ENCODE measurements at regions not wholly inside any gene's neighbourhood (a gene's known extent, or its start where the extent isn't known, plus 50 kb on each side); places are given as distances from the start of the nearest gene placed in this dataset.

DNA sequence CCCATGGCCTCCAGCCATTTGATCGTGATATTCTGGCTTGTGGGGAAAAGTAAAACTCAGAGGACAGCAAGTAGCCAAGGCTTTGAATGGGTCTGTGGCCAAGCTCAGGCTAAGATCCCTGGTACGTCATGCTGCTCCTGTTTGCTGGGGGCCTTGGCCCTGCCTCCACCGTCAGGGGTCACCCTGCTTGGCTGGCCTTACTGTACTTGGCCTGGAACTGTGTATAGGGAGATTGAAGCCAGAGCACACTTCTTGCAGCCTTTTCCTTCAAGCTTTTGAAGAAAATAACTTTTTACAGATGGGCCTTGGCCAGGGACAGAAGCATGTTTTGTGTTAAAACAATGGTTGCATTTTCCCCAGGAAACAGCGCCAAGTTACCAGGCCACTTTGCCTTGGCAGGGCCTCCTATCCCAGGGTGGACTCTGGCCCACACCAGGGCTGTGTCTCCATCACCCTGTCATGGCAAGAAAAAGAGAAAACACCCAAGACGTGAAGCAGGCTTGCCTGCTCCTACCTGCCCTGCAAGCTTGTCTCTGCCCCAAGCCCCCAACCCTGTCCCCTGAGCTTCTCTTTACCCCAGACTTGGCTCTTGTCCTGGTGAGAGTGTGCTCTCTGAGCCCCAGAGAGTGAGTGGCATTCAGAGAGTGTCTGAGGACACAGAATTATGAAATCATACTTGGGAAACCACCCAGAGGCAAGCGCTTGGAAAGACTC is 286.9 kb downstream of the GADD45G start:
- H3K27me3 ChIP-seq: peaks cover 5% of the 10 kb centered on the region
- no peak overlapping the region for H3K27ac ChIP-seq
- no peaks in the 10 kb centered on the region for H3K36me3 ChIP-seq
- no peaks in the 10 kb centered on the region for H3K4me1 ChIP-seq (ENCODE audit: control insufficient read depth in 1 of 2, insufficient read depth in 1 of 2, low read depth in 1 of 2, low read length in 1 of 2)
- TF ChIP-seq CTCF (IDR thresholded peaks at IDR 0.05): no peak
- no peaks in the 10 kb centered on the region for H3K9me3 ChIP-seq
- no peak overlapping the region for H3K4me3 ChIP-seq (ENCODE audit: low read depth in 1 of 2, low read length in 1 of 2)

GRCh38 chr9:89892920-89893319 is 288.1 kb downstream of the GADD45G start:
- Histone ChIP-seq H3K27ac (no peak overlapping the region), H3K4me1 (ENCODE audit: control insufficient read depth in 1 of 2, insufficient read depth in 1 of 2, low read depth in 1 of 2, low read length in 1 of 2) (no peaks in the 10 kb centered on the region), H3K9me3 (no peaks in the 10 kb centered on the region), H3K4me3 (ENCODE audit: low read depth in 1 of 2, low read length in 1 of 2) (no peak overlapping the region), H3K36me3 (no peaks in the 10 kb centered on the region), H3K27me3 (peaks cover 11% of the 10 kb centered on the region)
- no peak for TF ChIP-seq CTCF (IDR thresholded peaks at IDR 0.05)

DNA sequence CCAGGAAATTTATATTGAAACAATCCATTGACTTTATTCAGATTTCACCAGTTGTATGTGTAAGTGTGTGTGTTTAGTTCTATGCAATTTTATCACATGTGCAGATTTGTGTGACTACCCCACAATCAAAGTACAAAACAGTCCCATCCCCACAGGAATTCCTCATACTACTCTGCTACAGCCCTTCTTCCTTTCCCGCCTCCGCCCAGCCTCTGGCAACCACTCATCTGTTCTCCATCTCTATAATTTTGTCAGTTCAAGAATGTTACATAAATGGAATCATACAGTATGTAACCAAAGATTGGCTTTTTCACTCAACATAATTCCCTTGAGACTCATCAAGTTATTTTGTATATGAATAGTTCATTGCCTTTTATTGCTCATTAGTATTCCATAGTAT is 289.1 kb downstream of the GADD45G start:
- H3K9me3 ChIP-seq: no peaks in the 10 kb centered on the region
- H3K4me1 ChIP-seq (ENCODE audit: control insufficient read depth in 1 of 2, insufficient read depth in 1 of 2, low read depth in 1 of 2, low read length in 1 of 2): no peaks in the 10 kb centered on the region
- TF ChIP-seq CTCF (IDR thresholded peaks at IDR 0.05): no peak
- H3K36me3 ChIP-seq: no peaks in the 10 kb centered on the region
- no peak overlapping the region for H3K4me3 ChIP-seq (ENCODE audit: low read depth in 1 of 2, low read length in 1 of 2)
- no peak overlapping the region for H3K27ac ChIP-seq
- peaks cover 17% of the 10 kb centered on the region for H3K27me3 ChIP-seq

DNA sequence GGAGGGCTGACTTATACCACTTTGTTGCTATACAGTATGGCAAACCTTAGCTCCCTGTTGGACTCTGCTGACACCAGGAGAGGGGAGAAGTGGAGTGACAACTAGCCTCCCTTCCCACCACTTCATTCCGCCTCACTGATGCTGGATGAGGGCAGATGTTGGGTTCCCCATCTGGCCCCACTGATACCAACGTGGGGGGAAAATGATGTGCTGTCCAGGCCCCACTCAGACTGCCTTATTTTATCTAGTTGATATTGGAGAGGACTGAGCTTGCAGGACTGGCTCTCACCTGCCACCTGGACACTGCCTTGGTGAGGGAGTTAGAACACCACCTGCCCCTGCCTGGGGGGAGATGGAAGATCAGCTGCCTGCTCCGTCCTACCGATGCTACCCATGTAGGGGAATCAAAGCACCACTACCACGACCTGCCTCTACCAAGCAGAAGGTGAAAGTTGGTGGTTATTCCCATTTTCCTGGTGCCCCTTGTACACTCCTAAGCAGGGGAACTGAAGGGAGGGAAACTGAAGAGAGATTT is 292.1 kb downstream of the GADD45G start:
- TF ChIP-seq CTCF (IDR thresholded peaks at IDR 0.05): no peak
- Histone ChIP-seq H3K36me3 (no peaks in the 10 kb centered on the region), H3K27me3 (peaks cover 27% of the 10 kb centered on the region), H3K9me3 (no peaks in the 10 kb centered on the region), H3K27ac (no peak overlapping the region), H3K4me1 (ENCODE audit: control insufficient read depth in 1 of 2, insufficient read depth in 1 of 2, low read depth in 1 of 2, low read length in 1 of 2) (no peaks in the 10 kb centered on the region), H3K4me3 (ENCODE audit: low read depth in 1 of 2, low read length in 1 of 2) (no peak overlapping the region)

DNA sequence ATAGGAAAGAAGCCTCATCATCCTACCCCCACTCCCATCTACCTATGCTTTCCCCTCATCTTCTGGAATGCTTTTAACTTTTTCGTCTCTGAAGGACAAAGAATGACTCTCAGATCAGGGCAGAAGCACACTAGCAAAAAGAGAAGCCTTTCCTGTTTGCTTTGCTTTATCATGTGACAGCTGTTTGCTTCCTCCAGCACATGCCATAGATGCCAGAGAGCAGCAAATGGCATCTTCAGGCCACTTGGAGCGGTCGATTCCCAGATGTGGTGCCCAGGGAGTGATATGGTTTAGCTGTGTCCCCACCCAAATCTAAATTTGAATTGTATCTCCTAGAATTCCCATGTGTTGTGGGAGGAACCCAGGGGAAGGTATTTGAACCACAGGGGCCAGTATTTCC is 294.8 kb downstream of the GADD45G start:
- Histone ChIP-seq H3K36me3 (no peaks in the 10 kb centered on the region), H3K27ac (no peak overlapping the region), H3K4me1 (ENCODE audit: control insufficient read depth in 1 of 2, insufficient read depth in 1 of 2, low read depth in 1 of 2, low read length in 1 of 2) (no peaks in the 10 kb centered on the region), H3K27me3 (peaks cover 50% of the 10 kb centered on the region), H3K4me3 (ENCODE audit: low read depth in 1 of 2, low read length in 1 of 2) (no peak overlapping the region), H3K9me3 (no peaks in the 10 kb centered on the region)
- no peak for TF ChIP-seq CTCF (IDR thresholded peaks at IDR 0.05)

Measured in neutrophil (primary cell).